GM19351 (cell line): ENCODE measurements at regions not wholly inside any gene's neighbourhood (a gene's known extent, or its start where the extent isn't known, plus 50 kb on each side); places are given as distances from the start of the nearest gene placed in this dataset.

Experiments
- ATAC-seq: cut with Tn5 transposase; IDR thresholded peaks from one replicate; pipeline ENCODE4 v1.9.1; 2021; ENCODE audit warnings: mild to moderate bottlenecking, moderate library complexity; ENCODE audit not compliant: unreplicated experiment

GRCh38 chr10:10967029-10967428 is 50.6 kb upstream of the CELF2 start:
- ATAC-seq, result no peak

GRCh38 chr10:10967581-10968256 is 50.0 kb upstream of the CELF2 start:
- ATAC-seq, result no peak
